Choroid plexus epithelial cell (primary cell): ENCODE measurements at regions not wholly inside any gene's neighbourhood (a gene's known extent, or its start where the extent isn't known, plus 50 kb on each side); places are given as distances from the start of the nearest gene placed in this dataset.

Experiments
- DNase-seq: peaks from one replicate; pipeline ENCODE4 v3.0.0-alpha.2; 2010; ENCODE audit warnings: low read depth
- H3K4me3 ChIP-seq: 2 replicates; pipeline ENCODE4 v1.5.1; 2011; ENCODE audit warnings: low read depth, mild to moderate bottlenecking, control low read depth, low read length, moderate library complexity
- TF ChIP-seq, protein P1 (sequence below): conservative IDR thresholded peaks from 2 replicates; pipeline ENCODE4 v1.5.1; 2011; ENCODE audit warnings: low read depth, mild to moderate bottlenecking, control low read depth, inconsistent platforms, low read length, moderate library complexity

- no peak overlapping the region for H3K4me3 ChIP-seq
- DNase-seq, result no peak
- TF ChIP-seq, protein P1, sequence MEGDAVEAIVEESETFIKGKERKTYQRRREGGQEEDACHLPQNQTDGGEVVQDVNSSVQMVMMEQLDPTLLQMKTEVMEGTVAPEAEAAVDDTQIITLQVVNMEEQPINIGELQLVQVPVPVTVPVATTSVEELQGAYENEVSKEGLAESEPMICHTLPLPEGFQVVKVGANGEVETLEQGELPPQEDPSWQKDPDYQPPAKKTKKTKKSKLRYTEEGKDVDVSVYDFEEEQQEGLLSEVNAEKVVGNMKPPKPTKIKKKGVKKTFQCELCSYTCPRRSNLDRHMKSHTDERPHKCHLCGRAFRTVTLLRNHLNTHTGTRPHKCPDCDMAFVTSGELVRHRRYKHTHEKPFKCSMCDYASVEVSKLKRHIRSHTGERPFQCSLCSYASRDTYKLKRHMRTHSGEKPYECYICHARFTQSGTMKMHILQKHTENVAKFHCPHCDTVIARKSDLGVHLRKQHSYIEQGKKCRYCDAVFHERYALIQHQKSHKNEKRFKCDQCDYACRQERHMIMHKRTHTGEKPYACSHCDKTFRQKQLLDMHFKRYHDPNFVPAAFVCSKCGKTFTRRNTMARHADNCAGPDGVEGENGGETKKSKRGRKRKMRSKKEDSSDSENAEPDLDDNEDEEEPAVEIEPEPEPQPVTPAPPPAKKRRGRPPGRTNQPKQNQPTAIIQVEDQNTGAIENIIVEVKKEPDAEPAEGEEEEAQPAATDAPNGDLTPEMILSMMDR, result no peak
Observed at GRCh38 chrY:19307627-19308026, 436.9 kb downstream of the KDM5D start.

GRCh38 chrY:19303136-19303535 is 441.4 kb downstream of the KDM5D start:
- DNase-seq, result no peak
- no peak overlapping the region for H3K4me3 ChIP-seq
- TF ChIP-seq, protein P1, result no peak

GRCh38 chrY:19290925-19291324 is 453.6 kb downstream of the KDM5D start:
- no peak for DNase-seq
- H3K4me3 ChIP-seq, result no peak overlapping the region
- TF ChIP-seq, protein P1, result no peak

DNA sequence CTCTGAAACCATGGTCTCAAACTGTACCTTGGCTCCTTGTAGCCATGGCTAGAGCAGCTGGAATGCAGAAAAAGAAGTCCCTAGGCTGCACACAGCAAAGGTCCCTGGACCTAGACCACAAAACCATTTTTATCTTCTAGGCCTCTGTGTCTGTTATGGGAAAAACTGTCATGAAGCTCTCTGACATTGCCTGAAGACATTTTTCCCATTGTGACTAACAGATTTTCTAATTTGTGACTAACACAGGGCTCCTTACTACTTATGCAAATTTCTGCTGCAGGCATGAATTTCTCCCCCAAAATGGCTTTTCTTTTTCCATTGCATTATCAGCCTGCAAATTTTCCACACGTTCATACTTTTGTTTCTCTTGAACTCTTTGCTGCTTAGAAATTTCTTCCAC is 470.4 kb downstream of the KDM5D start:
- no peak for DNase-seq
- TF ChIP-seq, protein P1, result no peak
- H3K4me3 ChIP-seq, result no peak overlapping the region

DNA sequence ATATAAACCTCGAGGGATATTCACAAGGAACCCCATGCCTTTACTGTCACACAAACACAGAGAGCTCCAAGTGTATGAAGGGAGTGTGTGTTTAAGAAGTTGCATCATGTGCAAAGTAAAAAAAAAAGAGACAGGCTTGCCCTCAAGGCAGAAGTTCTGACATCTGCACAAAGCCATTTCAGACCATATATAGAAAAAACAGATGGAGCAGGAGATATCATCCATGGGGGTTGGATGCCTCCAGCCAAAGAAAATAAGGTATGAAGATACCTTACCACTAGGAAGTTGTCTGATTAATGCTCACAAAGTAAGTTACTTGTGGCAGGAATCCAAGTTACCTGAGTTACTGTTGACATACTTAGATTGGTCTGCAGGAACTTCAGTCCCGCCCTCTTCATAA is 476.2 kb downstream of the KDM5D start:
- TF ChIP-seq, protein P1, result no peak
- no peak for DNase-seq
- no peak overlapping the region for H3K4me3 ChIP-seq

DNA sequence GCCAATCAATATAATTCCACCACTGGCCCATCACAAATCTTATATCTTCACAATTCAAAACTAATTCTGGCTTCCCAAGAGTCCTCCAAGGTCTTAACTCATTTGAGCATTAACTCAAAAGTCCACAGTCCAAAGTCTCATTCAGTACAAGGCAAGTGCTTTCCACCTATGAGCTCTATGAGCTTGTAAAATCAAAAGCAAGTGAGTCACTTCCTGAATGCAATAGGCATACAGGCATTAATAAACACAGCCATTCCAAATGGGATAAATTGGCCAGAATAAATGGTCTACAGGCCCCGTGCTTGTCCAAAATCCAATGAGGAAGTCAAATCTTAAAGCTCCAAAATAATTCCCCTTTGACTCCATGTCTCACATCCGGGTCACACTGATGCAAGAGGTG is 479.1 kb downstream of the KDM5D start:
- no peak for DNase-seq
- no peak overlapping the region for H3K4me3 ChIP-seq
- TF ChIP-seq, protein P1, result no peak

DNA sequence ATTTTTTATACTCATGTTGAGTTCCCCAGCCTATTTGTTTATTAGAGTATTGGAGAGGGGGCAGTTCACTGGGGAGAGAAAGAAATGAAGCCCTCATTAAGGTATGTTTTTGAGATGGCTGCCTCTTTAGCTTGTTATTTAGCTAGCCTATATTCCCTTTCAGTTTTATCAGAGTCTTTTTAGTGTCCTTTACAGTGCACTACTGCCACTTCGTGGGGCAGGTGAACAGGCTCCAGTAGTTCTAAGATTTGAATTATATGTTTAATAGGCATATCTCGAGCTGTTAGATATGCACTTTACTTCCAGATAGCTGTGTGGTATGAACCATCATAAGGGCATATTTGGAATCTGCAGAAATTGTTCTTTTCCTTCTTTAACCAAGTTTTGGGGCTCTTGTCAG is 482.2 kb downstream of the KDM5D start:
- no peak for DNase-seq
- no peak overlapping the region for H3K4me3 ChIP-seq
- TF ChIP-seq, protein P1, result no peak
